C4-2B (cell line): ENCODE measurements at regions not wholly inside any gene's neighbourhood (a gene's known extent, or its start where the extent isn't known, plus 50 kb on each side); places are given as distances from the start of the nearest gene placed in this dataset.

ENCODE experiments used
- CTCF ChIP-seq: fragments of 450-650 bp; conservative IDR thresholded peaks from 2 replicates; pipeline ENCODE4 v1.5.1; 2017; ENCODE audit warnings: mild to moderate bottlenecking
- ZFX ChIP-seq: fragments of 450-650 bp; IDR thresholded peaks from 2 replicates; pipeline ENCODE4 v1.6.1; 2017

GRCh38 chr4:186845137-186845842 lies 121.6 kb upstream of the FAT1 start:
- TF ChIP-seq CTCF (no peak), ZFX (no peak)
